Stimulated activated CD8-positive, alpha-beta memory T cell treated with anti-CD3 and anti-CD28 coated beads, Interleukin-7, amount 100 ng/mL, for 24 hours (primary cell): ENCODE measurements at regions not wholly inside any gene's neighbourhood (a gene's known extent, or its start where the extent isn't known, plus 50 kb on each side); places are given as distances from the start of the nearest gene placed in this dataset.

Experiments
- DNase-seq: peaks from one replicate; pipeline ENCODE4 v3.0.0-alpha.2; 2020; ENCODE audit warnings: low read depth

- no peak for DNase-seq
Measured at GRCh38 chr6:1087154-1087843, 224.6 kb upstream of the FOXQ1 start.

DNA sequence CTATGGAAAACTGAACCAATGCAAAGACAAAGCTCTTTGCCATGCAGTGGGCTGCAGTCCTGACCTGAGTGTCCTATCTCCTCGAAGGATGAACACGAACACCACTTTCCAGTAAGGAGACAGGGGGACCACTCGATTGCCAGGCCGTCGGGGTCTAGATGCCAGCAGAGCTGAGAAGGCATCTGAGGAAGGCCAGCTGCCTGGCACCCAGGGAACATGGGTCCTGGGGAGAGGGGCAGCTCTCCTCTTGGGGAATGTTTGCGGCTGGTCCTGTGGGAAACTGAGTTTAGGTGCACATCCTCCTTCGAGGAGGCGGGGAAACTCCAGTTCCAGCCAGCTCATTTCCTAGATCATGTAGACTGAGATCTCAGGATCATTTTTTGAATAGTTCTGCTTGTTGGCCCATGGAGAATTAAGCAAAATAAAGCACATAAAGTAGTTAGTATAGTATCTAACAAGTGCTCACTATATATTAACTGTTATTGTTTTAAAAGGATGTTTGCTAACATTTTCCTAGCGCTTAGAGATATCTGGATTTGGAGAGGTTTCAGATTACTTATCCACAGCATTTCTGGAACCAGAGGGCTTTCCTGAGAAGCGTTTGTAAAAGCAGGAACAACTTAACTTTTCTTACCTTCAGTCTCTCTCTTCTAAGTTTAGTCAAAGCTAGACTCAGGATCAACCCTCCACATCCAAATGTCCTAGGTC, 225.3 kb upstream of the FOXQ1 start:
- DNase-seq: no peak

- no peak for DNase-seq
Measured at GRCh38 chr6:1082285-1082935, 229.5 kb upstream of the FOXQ1 start.

- no peak for DNase-seq
Measured at GRCh38 chr6:1081551-1082284, 230.2 kb upstream of the FOXQ1 start.

- no peak for DNase-seq
Measured at GRCh38 chr6:1080453-1081337, 231.2 kb upstream of the FOXQ1 start.

GRCh38 chr6:1079525-1079924, 232.4 kb upstream of the FOXQ1 start:
- no peak for DNase-seq

GRCh38 chr6:1077478-1078416, 234.2 kb upstream of the FOXQ1 start:
- DNase-seq: no peak

- no peak for DNase-seq
Measured at GRCh38 chr6:1076531-1077459, 235.1 kb upstream of the FOXQ1 start.

GRCh38 chr6:1075880-1076279, 236.0 kb upstream of the FOXQ1 start:
- no peak for DNase-seq

GRCh38 chr6:1075444-1075843, 236.5 kb upstream of the FOXQ1 start:
- DNase-seq: no peak

GRCh38 chr6:1070085-1070521, 241.8 kb upstream of the FOXQ1 start:
- no peak for DNase-seq

DNA sequence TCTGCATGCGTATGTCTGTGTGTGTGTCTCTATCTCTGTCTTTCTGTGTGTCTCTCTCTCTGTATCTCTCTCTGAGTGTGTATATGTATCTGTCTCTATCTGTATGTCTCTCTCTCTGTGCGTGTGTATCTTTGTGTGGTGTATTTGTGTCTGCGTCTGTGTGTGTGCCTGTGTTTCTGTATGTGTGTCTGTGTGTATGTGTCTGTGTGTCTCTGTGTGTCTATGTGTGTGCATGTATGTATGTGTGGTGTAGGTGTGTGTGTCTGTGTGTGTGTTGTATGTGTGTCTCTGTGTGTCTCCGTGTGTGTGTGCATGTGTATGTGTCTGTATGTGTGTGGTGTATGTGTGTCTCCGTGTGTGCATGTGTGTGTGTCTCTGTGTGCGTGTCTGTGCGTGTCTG, 243.0 kb upstream of the FOXQ1 start:
- DNase-seq: no peak

- DNase-seq: no peak
Measured at GRCh38 chr6:1068068-1068467, 243.8 kb upstream of the FOXQ1 start.

- no peak for DNase-seq
Measured at GRCh38 chr6:1067346-1067745, 244.6 kb upstream of the FOXQ1 start.

GRCh38 chr6:1066449-1067090, 245.3 kb upstream of the FOXQ1 start:
- no peak for DNase-seq

DNA sequence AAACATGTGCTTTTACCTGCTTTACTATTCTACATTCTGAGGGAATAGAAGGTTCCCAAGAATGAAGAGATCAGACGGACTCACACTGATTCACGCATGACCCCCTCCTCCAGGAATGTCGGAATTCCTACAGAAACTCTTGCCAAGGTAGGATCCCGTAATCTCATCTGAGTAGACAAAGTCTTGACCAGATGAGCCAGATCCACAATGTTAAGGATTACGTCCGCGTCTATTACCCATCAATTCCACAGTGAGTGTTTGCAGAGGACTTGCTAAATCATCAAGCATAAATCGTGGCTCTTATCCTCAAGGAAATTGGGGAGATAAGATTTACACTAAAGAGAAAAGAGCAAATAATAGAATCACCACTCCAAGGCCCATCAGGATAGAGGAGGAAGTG, 245.9 kb upstream of the FOXQ1 start:
- DNase-seq: no peak

- no peak for DNase-seq
Measured at GRCh38 chr6:1063671-1064355, 248.1 kb upstream of the FOXQ1 start.
